ENCODE measurements at regions not wholly inside any gene's neighbourhood (a gene's known extent, or its start where the extent isn't known, plus 50 kb on each side); places are given as distances from the start of the nearest gene placed in this dataset.

DNA sequence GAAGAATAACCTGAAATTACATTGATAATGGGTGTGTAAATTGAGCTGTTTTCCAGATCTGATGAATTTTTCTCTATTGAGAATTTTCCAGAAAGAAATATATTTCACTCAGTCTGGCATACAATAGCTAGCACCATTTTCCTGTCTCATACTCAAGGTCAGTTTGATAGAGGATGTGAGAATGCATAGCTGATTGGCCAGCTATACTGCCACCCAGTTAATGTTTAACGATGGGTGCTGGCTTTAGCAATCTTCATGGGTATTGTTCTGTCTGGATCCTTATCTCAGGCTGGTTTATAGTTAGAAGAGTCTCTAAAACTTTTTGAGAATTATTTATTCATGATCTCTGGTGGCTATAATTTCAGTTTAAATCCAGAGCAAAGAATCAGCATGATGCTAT, 147.4 kb downstream of the HDGFL1 start:
- TF ChIP-seq POLR2AphosphoS5 (IDR thresholded peaks at IDR 0.05; ENCODE audit: borderline replicate concordance, low read depth, low read length) (no peak), EZH2 (IDR thresholded peaks at IDR 0.05) (no peak)
